Fibroblast of skin of left quadriceps (primary cell): ENCODE measurements at regions not wholly inside any gene's neighbourhood (a gene's known extent, or its start where the extent isn't known, plus 50 kb on each side); places are given as distances from the start of the nearest gene placed in this dataset.
"Not testable (repeated sequence)": the region's sequence is repeated elsewhere in the genome, so short reads cannot be mapped to it uniquely, and the experiment has no call there.

Experiments
- DNase-seq, 2 experiments: peaks; one replicate each; pipeline ENCODE4 v3.0.0-alpha.2; 2013; ENCODE audit warnings: low read depth in 2 of 2

- DNase-seq: not testable (repeated sequence)
Observed at GRCh38 chr13:31607531-31607930, 131.8 kb upstream of the RXFP2 start.

GRCh38 chr13:31608780-31609179 lies 130.5 kb upstream of the RXFP2 start:
- not testable (repeated sequence) for DNase-seq

- no peak for DNase-seq
Observed at GRCh38 chr13:31610270-31610998, 128.9 kb upstream of the RXFP2 start.

GRCh38 chr13:31611214-31611613 lies 128.1 kb upstream of the RXFP2 start:
- DNase-seq: no peak

- DNase-seq: no peak
Observed at GRCh38 chr13:31614073-31614472, 125.3 kb upstream of the RXFP2 start.

GRCh38 chr13:31614704-31615103 lies 124.6 kb upstream of the RXFP2 start:
- no peak for DNase-seq

- no peak for DNase-seq
Observed at GRCh38 chr13:31625115-31625514, 114.2 kb upstream of the RXFP2 start.

GRCh38 chr13:31627097-31627845 lies 112.1 kb upstream of the RXFP2 start:
- DNase-seq: no peak

GRCh38 chr13:31629085-31629780 lies 110.1 kb upstream of the RXFP2 start:
- DNase-seq: no peak

GRCh38 chr13:31631071-31631470 lies 108.3 kb upstream of the RXFP2 start:
- no peak for DNase-seq

GRCh38 chr13:31631746-31632145 lies 107.6 kb upstream of the RXFP2 start:
- no peak for DNase-seq

- peak; percentile 53 to 63 for DNase-seq
Observed at GRCh38 chr13:31638577-31638976, 100.7 kb upstream of the RXFP2 start.

GRCh38 chr13:31639443-31640163 lies 99.7 kb upstream of the RXFP2 start:
- no peak for DNase-seq

GRCh38 chr13:31649766-31650165 lies 89.6 kb upstream of the RXFP2 start:
- no peak for DNase-seq

- DNase-seq: no peak
Observed at GRCh38 chr13:31653730-31654129, 85.6 kb upstream of the RXFP2 start.

GRCh38 chr13:31663880-31664585 lies 75.3 kb upstream of the RXFP2 start:
- no peak for DNase-seq

GRCh38 chr13:31670831-31671617 lies 68.3 kb upstream of the RXFP2 start:
- DNase-seq: no peak

- no peak for DNase-seq
Observed at GRCh38 chr13:31674051-31674450, 65.3 kb upstream of the RXFP2 start.

GRCh38 chr13:31675440-31675953 lies 63.8 kb upstream of the RXFP2 start:
- peak in 1 of 2 experiments; percentile 20 for DNase-seq

- DNase-seq: no peak
Observed at GRCh38 chr13:31681133-31681532, 58.2 kb upstream of the RXFP2 start.
